IMR-90 (cell line): ENCODE measurements at regions not wholly inside any gene's neighbourhood (a gene's known extent, or its start where the extent isn't known, plus 50 kb on each side); places are given as distances from the start of the nearest gene placed in this dataset.

Source experiments
- ATAC-seq: fragments of 200-7000 bp; cut with Tn5 transposase; 2 replicates; pipeline ENCODE4 v1.9.1; 2020; ENCODE audit warnings: low read depth, mild to moderate bottlenecking, moderate library complexity
- BruUV-seq: library from RNA; stranded (reverse); fragments of 400-500 nt; replicated peaks from 2 replicates; lab custom pipeline; 2021; lab: Mats Ljungman, UMichigan
- CTCF ChIA-PET: fragments of 300-600 bp; formaldehyde crosslinking; extraction: SDS; loops from one replicate; lab custom pipeline; 2021; ENCODE audit warnings: antibody characterized with exemption; lab: Yijun Ruan, JAX
- POLR2A ChIA-PET: fragments of 300-600 bp; sonication (Branson Sonifier 250); formaldehyde crosslinking; loops from one replicate; lab custom pipeline; 2022; ENCODE audit warnings: antibody characterized with exemption; ENCODE audit not compliant: unreplicated experiment; lab: Charles Lee
- DNase-seq: peaks from one replicate; pipeline ENCODE4 v3.0.0; 2013
- H2AFZ ChIP-seq: replicated peaks from 2 replicates; pipeline ENCODE3; 2013; ENCODE audit warnings: low read length, mild to moderate bottlenecking; ENCODE audit not compliant: poor library complexity
- H2AK5ac ChIP-seq: 2 replicates; pipeline ENCODE4 v1.6.1; 2013; ENCODE audit warnings: low read depth, low read length, inconsistent platforms
- H2AK9ac ChIP-seq: replicated peaks from 2 replicates; pipeline ENCODE3; 2013; ENCODE audit warnings: mild to moderate bottlenecking, low read depth, low read length, moderate library complexity; ENCODE audit not compliant: poor library complexity
- H2BK120ac ChIP-seq: 2 replicates; pipeline ENCODE4 v1.6.1; 2013; ENCODE audit warnings: low read depth, low read length, inconsistent platforms
- H2BK15ac ChIP-seq: 3 replicates; pipeline ENCODE4 v1.6.1; 2013; ENCODE audit warnings: low read depth, low read length, inconsistent platforms
- H2BK20ac ChIP-seq: 2 replicates; pipeline ENCODE4 v1.6.1; 2013; ENCODE audit warnings: low read depth, mild to moderate bottlenecking, inconsistent platforms, low read length, moderate library complexity
- H2BK5ac ChIP-seq: 2 replicates; pipeline ENCODE4 v1.6.1; 2013; ENCODE audit warnings: mild to moderate bottlenecking, low read depth, low read length, inconsistent platforms; ENCODE audit not compliant: poor library complexity, severe bottlenecking
- H3K14ac ChIP-seq: replicated peaks from 2 replicates; pipeline ENCODE4 v1.6.1; 2013; ENCODE audit warnings: low read depth, low read length, inconsistent platforms
- H3K18ac ChIP-seq: 2 replicates; pipeline ENCODE4 v1.6.1; 2013; ENCODE audit warnings: low read depth, low read length, control low read depth
- H3K23ac ChIP-seq: 2 replicates; pipeline ENCODE4 v1.6.1; 2013; ENCODE audit warnings: low read depth, low read length, inconsistent platforms
- H3K27ac ChIP-seq: 2 replicates; pipeline ENCODE4 v1.5.1; 2013; ENCODE audit warnings: mild to moderate bottlenecking, control low read depth, low read length; ENCODE audit not compliant: insufficient read depth
- H3K27me3 ChIP-seq: 2 replicates; pipeline ENCODE4 v1.6.1; 2013; ENCODE audit warnings: low read length; ENCODE audit not compliant: control insufficient read depth, insufficient read depth
- H3K36me3 ChIP-seq: 2 replicates; pipeline ENCODE4 v1.6.1; 2013; ENCODE audit warnings: low read length, mixed read lengths; ENCODE audit not compliant: control insufficient read depth, insufficient read depth
- H3K4ac ChIP-seq: 2 replicates; pipeline ENCODE4 v1.6.1; 2013; ENCODE audit warnings: low read depth, low read length, inconsistent platforms
- H3K4me1 ChIP-seq: 2 replicates; pipeline ENCODE4 v1.6.1; 2013; ENCODE audit warnings: low read length, mixed read lengths; ENCODE audit not compliant: control insufficient read depth, insufficient read depth
- H3K4me2 ChIP-seq: 2 replicates; pipeline ENCODE4 v1.6.1; 2013; ENCODE audit warnings: low read depth, mild to moderate bottlenecking, control low read depth, low read length, moderate library complexity
- H3K4me3 ChIP-seq: 2 replicates; pipeline ENCODE4 v1.5.1; 2013; ENCODE audit warnings: low read depth, mild to moderate bottlenecking, control low read depth, low read length, moderate library complexity; ENCODE audit not compliant: insufficient read depth
- H3K56ac ChIP-seq: 2 replicates; pipeline ENCODE4 v1.6.1; 2013; ENCODE audit warnings: low read length, inconsistent platforms; ENCODE audit not compliant: insufficient read depth; ENCODE audit errors: extremely low read depth
- H3K79me1 ChIP-seq, 2 experiments: 2 replicates each; pipeline ENCODE4 v1.6.1; 2013; ENCODE audit warnings: low read length in 2 of 2, inconsistent platforms in 1 of 2, low read depth in 1 of 2
- H3K9ac ChIP-seq: 2 replicates; pipeline ENCODE4 v1.6.1; 2013; ENCODE audit warnings: low read depth, low read length, control low read depth
- H3K9me1 ChIP-seq: 2 replicates; pipeline ENCODE4 v1.6.1; 2013; ENCODE audit warnings: low read length, inconsistent platforms; ENCODE audit not compliant: insufficient read depth
- H3K9me3 ChIP-seq: 2 replicates; pipeline ENCODE4 v1.6.1; 2013; ENCODE audit warnings: low read length; ENCODE audit not compliant: control insufficient read depth, insufficient read depth
- H4K20me1 ChIP-seq: 2 replicates; pipeline ENCODE4 v1.6.1; 2013; ENCODE audit warnings: low read length, inconsistent platforms; ENCODE audit not compliant: insufficient read depth
- H4K5ac ChIP-seq: 2 replicates; pipeline ENCODE4 v1.6.1; 2013; ENCODE audit warnings: mild to moderate bottlenecking, low read depth, low read length, control low read depth
- H4K8ac ChIP-seq, 2 experiments: 2 replicates each; pipeline ENCODE4 v1.6.1; 2013; ENCODE audit warnings: low read depth in 2 of 2, low read length in 2 of 2, control low read depth in 1 of 2, inconsistent platforms in 1 of 2
- H4K91ac ChIP-seq: 2 replicates; pipeline ENCODE4 v1.6.1; 2013; ENCODE audit warnings: low read depth, low read length, inconsistent platforms; ENCODE audit not compliant: insufficient read depth
- CTCF ChIP-seq: conservative IDR thresholded peaks from 2 replicates; pipeline ENCODE4 v1.5.1; 2012; ENCODE audit warnings: mild to moderate bottlenecking, low read depth, low read length, improper control_type of control experiment
- MXI1 ChIP-seq: IDR thresholded peaks from 2 replicates; pipeline ENCODE4 v1.6.1; 2012; ENCODE audit warnings: low read depth, mild to moderate bottlenecking, low read length, moderate library complexity, borderline replicate concordance
- NFE2L2 ChIP-seq: fragments of 150-350 bp; IDR thresholded peaks from 2 replicates; pipeline ENCODE4 v1.6.1; 2016; ENCODE audit warnings: low read depth, mild to moderate bottlenecking, low read length
- RAD21 ChIP-seq: IDR thresholded peaks from 2 replicates; pipeline ENCODE4 v1.6.1; 2012; ENCODE audit warnings: low read length, improper control_type of control experiment
- RCOR1 ChIP-seq: IDR thresholded peaks from 2 replicates; pipeline ENCODE4 v1.6.1; 2012; ENCODE audit warnings: mild to moderate bottlenecking, low read length, improper control_type of control experiment; ENCODE audit not compliant: insufficient replicate concordance
- USF2 ChIP-seq: fragments of 150-350 bp; IDR thresholded peaks from 2 replicates; pipeline ENCODE4 v1.6.1; 2017; ENCODE audit warnings: mild to moderate bottlenecking, antibody characterized with exemption, low read length, low read depth
- WGBS, 2 experiments: methylation state at CpG; one replicate each; pipeline versions ENCODE4 v1.1.5 to v1.1.7; 2013; ENCODE audit warnings: missing lambda C conversion rate in 2 of 2; ENCODE audit not compliant: insufficient read length in 1 of 2; ENCODE audit errors: extremely low coverage in 2 of 2; 5-methylcytosine and 5-hydroxymethylcytosine counted together
- dilution Hi-C: fragments of 300-500 bp; cut with HindIII; formaldehyde crosslinking; loops from one replicate; pipeline ENCODE4 v1.14.3; 2018; ENCODE audit warnings: low sequenced_read_pairs; ENCODE audit not compliant: unreplicated experiment
- in situ Hi-C: fragments of 300-500 bp; cut with MboI; formaldehyde crosslinking; loops from 3 replicates; pipeline ENCODE4 v1.14.3; 2019; ENCODE audit warnings: low sequenced_read_pairs, inconsistent platforms, mixed read lengths
- intact Hi-C: fragments of 100-400 bp; cut with micrococcal nuclease; formaldehyde crosslinking; loops from 2 replicates; pipeline ENCODE4 v1.10.0; 2022

GRCh38 chr6:109897025-109897424 is 81.1 kb upstream of the GPR6 start:
- H3K79me1 ChIP-seq = no peaks in the 10 kb centered on the region
- H3K4me2 ChIP-seq = no peak overlapping the region
- no peak overlapping the region for H3K4ac ChIP-seq
- no peak overlapping the region for H2BK15ac ChIP-seq
- H4K20me1 ChIP-seq = no peaks in the 10 kb centered on the region
- no peak overlapping the region for H3K56ac ChIP-seq
- in situ Hi-C loops = no loop called here
- no peak overlapping the region for H3K4me3 ChIP-seq
- H3K14ac ChIP-seq = no peak overlapping the region
- ChIA-PET CTCF (no interaction called here), POLR2A (no interaction called here)
- H3K9me1 ChIP-seq = no peaks in the 10 kb centered on the region
- no peak overlapping the region for H2BK120ac ChIP-seq
- H4K91ac ChIP-seq = no peak overlapping the region
- peaks cover 2% of the 10 kb centered on the region; the same call in 1 of the 2 replicates for H3K9me3 ChIP-seq
- H2AK5ac ChIP-seq = no peak overlapping the region
- no peak overlapping the region for H4K8ac ChIP-seq
- dilution Hi-C loops = no loop called here
- no peak overlapping the region for H3K27ac ChIP-seq
- H4K5ac ChIP-seq = no peak overlapping the region
- H3K4me1 ChIP-seq = no peaks in the 10 kb centered on the region
- H2BK20ac ChIP-seq = no peak overlapping the region
- H2AK9ac ChIP-seq = no peak overlapping the region
- ATAC-seq (no peak), DNase-seq (no peak)
- TF ChIP-seq MXI1 = no peak
- no peak for TF ChIP-seq CTCF
- no peak for TF ChIP-seq RCOR1
- TF ChIP-seq USF2 = no peak
- TF ChIP-seq RAD21 = no peak
- no peak for TF ChIP-seq NFE2L2
- H2AFZ ChIP-seq = no peak overlapping the region
- intact Hi-C loops = no loop called here
- no peak overlapping the region for H3K18ac ChIP-seq
- WGBS, 2 experiments = no CpG with 5 or more reads among the region's 2 CpGs
- no peak overlapping the region for H2BK5ac ChIP-seq
- no peak overlapping the region for H3K23ac ChIP-seq
- no TSS peak for BruUV-seq
- H3K27me3 ChIP-seq = peaks cover 5% of the 10 kb centered on the region
- H3K36me3 ChIP-seq = no peaks in the 10 kb centered on the region
- H3K9ac ChIP-seq = no peak overlapping the region
